ENCODE measurements at regions not wholly inside any gene's neighbourhood (a gene's known extent, or its start where the extent isn't known, plus 50 kb on each side); places are given as distances from the start of the nearest gene placed in this dataset.

DNA sequence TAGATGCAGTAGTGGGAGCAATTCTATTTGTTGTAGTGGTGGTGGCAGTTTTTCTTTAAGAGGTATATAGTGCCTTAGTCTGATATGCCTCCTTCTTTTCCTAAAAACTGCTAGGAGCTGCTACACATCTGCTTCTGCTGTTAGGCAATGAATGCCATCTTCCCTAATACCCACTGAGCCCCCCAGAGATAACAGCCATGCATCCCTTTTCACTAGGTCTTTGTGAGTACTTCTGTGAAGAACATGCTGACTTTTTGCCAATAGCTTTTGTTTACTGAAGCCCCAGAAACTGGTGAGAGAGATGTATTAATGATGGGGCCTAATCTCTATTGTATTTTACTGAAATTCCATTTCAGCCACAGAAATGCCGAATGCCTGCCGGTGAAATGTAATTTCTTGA, 92.6 kb upstream of the CHL1 start:
- H3K36me3 Mint-ChIP-seq (ENCODE audit: insufficient read depth, unreplicated experiment), result no peaks in the 10 kb centered on the region
- no peak for DNase-seq
- no peaks in the 10 kb centered on the region for H3K9me3 Mint-ChIP-seq (ENCODE audit: low read depth, unreplicated experiment)
- BruUV-seq (replicated peaks), result no TSS peak
- no peaks in the 10 kb centered on the region for H3K27me3 Mint-ChIP-seq (ENCODE audit: unreplicated experiment)
- CTCF ChIA-PET, result no interaction called here
- intact Hi-C loops (cut with micrococcal nuclease; ENCODE audit: unreplicated experiment), result no loop called here
- no peak overlapping the region for H3K27ac Mint-ChIP-seq (ENCODE audit: unreplicated experiment)
- H3K4me3 Mint-ChIP-seq (ENCODE audit: low read depth, unreplicated experiment), result no peak overlapping the region
- TF ChIP-seq, protein P1, sequence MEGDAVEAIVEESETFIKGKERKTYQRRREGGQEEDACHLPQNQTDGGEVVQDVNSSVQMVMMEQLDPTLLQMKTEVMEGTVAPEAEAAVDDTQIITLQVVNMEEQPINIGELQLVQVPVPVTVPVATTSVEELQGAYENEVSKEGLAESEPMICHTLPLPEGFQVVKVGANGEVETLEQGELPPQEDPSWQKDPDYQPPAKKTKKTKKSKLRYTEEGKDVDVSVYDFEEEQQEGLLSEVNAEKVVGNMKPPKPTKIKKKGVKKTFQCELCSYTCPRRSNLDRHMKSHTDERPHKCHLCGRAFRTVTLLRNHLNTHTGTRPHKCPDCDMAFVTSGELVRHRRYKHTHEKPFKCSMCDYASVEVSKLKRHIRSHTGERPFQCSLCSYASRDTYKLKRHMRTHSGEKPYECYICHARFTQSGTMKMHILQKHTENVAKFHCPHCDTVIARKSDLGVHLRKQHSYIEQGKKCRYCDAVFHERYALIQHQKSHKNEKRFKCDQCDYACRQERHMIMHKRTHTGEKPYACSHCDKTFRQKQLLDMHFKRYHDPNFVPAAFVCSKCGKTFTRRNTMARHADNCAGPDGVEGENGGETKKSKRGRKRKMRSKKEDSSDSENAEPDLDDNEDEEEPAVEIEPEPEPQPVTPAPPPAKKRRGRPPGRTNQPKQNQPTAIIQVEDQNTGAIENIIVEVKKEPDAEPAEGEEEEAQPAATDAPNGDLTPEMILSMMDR (IDR thresholded peaks at IDR 0.05; ENCODE audit: unreplicated experiment), result no peak
- no peaks in the 10 kb centered on the region for H3K4me1 Mint-ChIP-seq (ENCODE audit: low read depth, unreplicated experiment)

DNA sequence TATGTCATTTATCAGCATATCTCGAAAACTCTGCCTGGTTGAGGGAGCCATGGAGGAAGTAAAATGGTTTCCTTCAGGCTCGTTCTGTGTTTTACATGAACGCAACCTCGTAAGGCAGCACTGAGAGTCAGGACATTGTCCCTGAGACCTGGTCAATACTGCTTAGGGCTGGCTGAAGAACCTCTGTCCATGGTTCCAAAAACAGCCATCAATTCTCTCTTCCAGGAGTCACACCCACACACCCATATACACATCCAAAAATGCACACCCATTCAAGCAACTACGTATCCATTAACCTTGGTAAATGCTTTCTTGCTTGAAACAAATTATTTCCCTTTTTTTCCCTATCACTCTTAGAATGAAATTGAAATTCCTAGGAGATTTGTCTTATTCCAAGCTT, 91.0 kb upstream of the CHL1 start:
- Mint-ChIP-seq H3K27ac (ENCODE audit: unreplicated experiment) (no peak overlapping the region), H3K9me3 (ENCODE audit: low read depth, unreplicated experiment) (no peaks in the 10 kb centered on the region), H3K4me3 (ENCODE audit: low read depth, unreplicated experiment) (no peak overlapping the region), H3K27me3 (ENCODE audit: unreplicated experiment) (no peaks in the 10 kb centered on the region), H3K36me3 (ENCODE audit: insufficient read depth, unreplicated experiment) (no peaks in the 10 kb centered on the region), H3K4me1 (ENCODE audit: low read depth, unreplicated experiment) (no peaks in the 10 kb centered on the region)
- intact Hi-C loops (cut with micrococcal nuclease; ENCODE audit: unreplicated experiment), result no loop called here
- DNase-seq, result no peak
- CTCF ChIA-PET, result no interaction called here
- TF ChIP-seq, protein P1 (IDR thresholded peaks at IDR 0.05; ENCODE audit: unreplicated experiment), result no peak
- no TSS peak for BruUV-seq (replicated peaks)

DNA sequence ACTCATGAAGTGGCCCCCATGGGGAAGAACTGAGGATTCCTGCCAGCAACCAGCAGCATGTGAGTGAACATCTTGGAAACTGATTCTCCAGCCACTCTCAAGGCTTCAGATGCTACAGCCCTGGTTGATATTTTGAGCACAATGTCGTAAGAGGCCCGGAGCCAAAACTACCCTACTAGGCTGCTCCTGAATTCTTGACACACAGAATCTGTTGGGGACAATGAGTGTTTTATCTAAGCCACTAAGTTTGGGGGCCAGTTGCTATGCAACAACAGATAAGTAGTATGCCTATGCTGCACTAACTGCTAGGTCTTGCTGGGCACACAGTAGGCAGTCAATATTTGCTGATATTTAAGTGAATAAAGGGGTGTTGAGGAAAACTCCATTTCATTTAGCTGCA, 89.9 kb upstream of the CHL1 start:
- H3K27me3 Mint-ChIP-seq (ENCODE audit: unreplicated experiment), result no peaks in the 10 kb centered on the region
- H3K4me1 Mint-ChIP-seq (ENCODE audit: low read depth, unreplicated experiment), result no peaks in the 10 kb centered on the region
- intact Hi-C loops (cut with micrococcal nuclease; ENCODE audit: unreplicated experiment), result no loop called here
- no peak overlapping the region for H3K4me3 Mint-ChIP-seq (ENCODE audit: low read depth, unreplicated experiment)
- H3K27ac Mint-ChIP-seq (ENCODE audit: unreplicated experiment), result no peak overlapping the region
- TF ChIP-seq, protein P1 (IDR thresholded peaks at IDR 0.05; ENCODE audit: unreplicated experiment), result no peak
- no peaks in the 10 kb centered on the region for H3K36me3 Mint-ChIP-seq (ENCODE audit: insufficient read depth, unreplicated experiment)
- no TSS peak for BruUV-seq (replicated peaks)
- CTCF ChIA-PET, result no interaction called here
- no peaks in the 10 kb centered on the region for H3K9me3 Mint-ChIP-seq (ENCODE audit: low read depth, unreplicated experiment)
- DNase-seq, result no peak

DNA sequence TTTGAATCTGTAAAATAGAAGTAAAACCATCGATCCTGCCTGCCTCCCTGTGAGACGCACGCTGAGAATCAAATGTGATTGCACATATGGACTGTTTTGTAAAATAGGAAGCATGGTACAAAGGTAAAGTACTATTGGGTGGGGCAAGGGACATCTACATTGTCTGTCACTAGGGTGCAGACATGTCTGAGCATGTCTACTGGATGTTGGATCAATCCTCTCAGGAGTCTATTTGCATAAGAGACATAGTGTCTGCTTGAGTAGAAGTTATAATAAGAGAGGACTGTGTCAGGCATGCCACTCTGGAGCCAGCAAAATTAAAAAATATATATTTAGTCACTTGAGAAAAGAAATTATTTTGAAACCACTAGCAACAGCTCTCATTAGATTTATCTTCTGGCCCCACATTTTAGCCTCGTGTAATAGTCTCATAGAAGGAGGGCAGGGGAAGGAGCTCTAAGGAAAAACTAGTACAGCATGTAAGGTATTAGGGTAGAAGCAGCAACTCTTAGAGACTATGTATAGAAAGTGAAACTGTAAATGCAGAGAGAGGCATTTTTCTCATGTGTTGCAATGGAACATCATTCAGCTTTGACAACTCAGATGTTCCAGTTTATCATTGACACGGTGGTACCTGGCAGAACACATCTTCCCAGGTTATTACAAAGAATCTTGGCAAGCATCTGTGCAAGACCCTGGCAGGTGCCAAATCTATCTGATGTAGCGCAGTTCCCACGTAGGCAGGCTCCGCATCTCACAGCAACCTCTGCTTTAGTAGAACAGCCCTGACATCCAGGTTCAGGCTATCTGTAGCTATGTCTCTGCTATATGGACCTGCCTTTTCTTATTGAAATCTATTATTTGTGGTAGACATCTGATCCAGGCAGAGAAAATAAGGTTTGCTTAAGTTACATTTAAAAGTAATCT, 85.2 kb upstream of the CHL1 start:
- Mint-ChIP-seq H3K27me3 (ENCODE audit: unreplicated experiment) (no peaks in the 10 kb centered on the region), H3K9me3 (ENCODE audit: low read depth, unreplicated experiment) (no peaks in the 10 kb centered on the region), H3K4me1 (ENCODE audit: low read depth, unreplicated experiment) (no peaks in the 10 kb centered on the region), H3K36me3 (ENCODE audit: insufficient read depth, unreplicated experiment) (no peaks in the 10 kb centered on the region), H3K4me3 (ENCODE audit: low read depth, unreplicated experiment) (no peak overlapping the region), H3K27ac (ENCODE audit: unreplicated experiment) (no peak overlapping the region)
- intact Hi-C loops (cut with micrococcal nuclease; ENCODE audit: unreplicated experiment), result no loop called here
- TF ChIP-seq, protein P1 (IDR thresholded peaks at IDR 0.05; ENCODE audit: unreplicated experiment), result no peak
- CTCF ChIA-PET, result interaction anchor here (0.7 kb wide), 1 partner anchor 1086 kb away, joined by 3 read pairs; no protein-coding TSS in a partner anchor
- DNase-seq, result no peak
- BruUV-seq (replicated peaks), result no TSS peak

All from Calu3 (cell line).